ENCODE measurements at regions not wholly inside any gene's neighbourhood (a gene's known extent, or its start where the extent isn't known, plus 50 kb on each side); places are given as distances from the start of the nearest gene placed in this dataset.

DNA sequence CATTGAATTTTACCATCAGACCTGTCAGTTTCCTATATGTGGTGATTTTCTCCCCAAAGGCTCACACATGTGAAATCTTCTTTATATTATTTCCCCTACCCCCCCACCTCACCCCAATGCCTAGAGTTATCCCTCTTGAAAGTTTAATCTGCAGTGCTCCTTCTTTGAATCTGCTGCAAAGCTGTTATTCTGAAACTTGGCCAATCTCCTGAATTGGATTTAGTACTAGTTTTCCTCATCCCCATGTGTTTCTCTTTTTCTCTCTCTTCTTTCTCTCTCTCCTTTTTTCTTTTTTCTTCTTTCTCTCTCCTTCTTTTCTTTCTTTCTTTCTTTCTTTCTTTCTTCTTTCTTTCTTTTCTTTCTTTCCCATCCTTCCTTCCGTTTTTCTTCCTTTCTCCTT is 886.2 kb downstream of the TYW1 start:
- H3K27ac ChIP-seq, result no peak overlapping the region
- H3K79me2 ChIP-seq (ENCODE audit: insufficient read depth, low read depth), result no peaks in the 10 kb centered on the region
- no peak overlapping the region for H2AFZ ChIP-seq (ENCODE audit: low read depth)
- TF ChIP-seq, protein P1, sequence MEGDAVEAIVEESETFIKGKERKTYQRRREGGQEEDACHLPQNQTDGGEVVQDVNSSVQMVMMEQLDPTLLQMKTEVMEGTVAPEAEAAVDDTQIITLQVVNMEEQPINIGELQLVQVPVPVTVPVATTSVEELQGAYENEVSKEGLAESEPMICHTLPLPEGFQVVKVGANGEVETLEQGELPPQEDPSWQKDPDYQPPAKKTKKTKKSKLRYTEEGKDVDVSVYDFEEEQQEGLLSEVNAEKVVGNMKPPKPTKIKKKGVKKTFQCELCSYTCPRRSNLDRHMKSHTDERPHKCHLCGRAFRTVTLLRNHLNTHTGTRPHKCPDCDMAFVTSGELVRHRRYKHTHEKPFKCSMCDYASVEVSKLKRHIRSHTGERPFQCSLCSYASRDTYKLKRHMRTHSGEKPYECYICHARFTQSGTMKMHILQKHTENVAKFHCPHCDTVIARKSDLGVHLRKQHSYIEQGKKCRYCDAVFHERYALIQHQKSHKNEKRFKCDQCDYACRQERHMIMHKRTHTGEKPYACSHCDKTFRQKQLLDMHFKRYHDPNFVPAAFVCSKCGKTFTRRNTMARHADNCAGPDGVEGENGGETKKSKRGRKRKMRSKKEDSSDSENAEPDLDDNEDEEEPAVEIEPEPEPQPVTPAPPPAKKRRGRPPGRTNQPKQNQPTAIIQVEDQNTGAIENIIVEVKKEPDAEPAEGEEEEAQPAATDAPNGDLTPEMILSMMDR (conservative IDR thresholded peaks at IDR 0.05; ENCODE audit: low read depth, low read length), result no peak
- no peaks in the 10 kb centered on the region for H4K20me1 ChIP-seq (ENCODE audit: insufficient read depth)
- H3K36me3 ChIP-seq (ENCODE audit: insufficient read depth), result no peaks in the 10 kb centered on the region
- H3K4me2 ChIP-seq, result no peak overlapping the region
- H3K4me3 ChIP-seq (IDR thresholded peaks at IDR 0.05; ENCODE audit: insufficient read depth, low read depth, low read length), result no peak overlapping the region
- H3K27me3 ChIP-seq (ENCODE audit: insufficient read depth, low read depth), result no peaks in the 10 kb centered on the region
- H3K4me1 ChIP-seq (ENCODE audit: low read depth, poor library complexity, severe bottlenecking), result no peaks in the 10 kb centered on the region
- H3K9ac ChIP-seq, result no peak overlapping the region

DNA sequence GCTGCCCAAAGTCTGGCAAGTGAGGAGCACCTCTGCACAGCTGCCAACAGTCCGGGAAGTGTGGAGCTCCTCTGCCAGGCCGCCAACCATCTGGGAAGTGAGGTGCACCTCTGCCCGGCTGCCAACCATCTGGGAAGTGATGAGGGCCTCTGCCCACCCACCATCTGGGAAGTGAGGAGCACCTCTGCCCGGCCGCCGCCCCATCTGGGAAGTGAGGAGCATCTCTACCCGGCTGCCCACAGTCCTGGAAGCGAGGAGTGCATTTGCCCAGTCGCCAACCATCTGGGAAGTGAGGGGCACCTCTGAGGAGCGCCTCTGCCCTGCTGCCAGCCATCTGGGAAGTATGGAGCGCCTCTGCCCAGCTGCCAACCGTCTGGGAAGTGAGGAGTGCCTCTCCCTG is 893.7 kb downstream of the TYW1 start:
- Histone ChIP-seq H3K9ac (no peak overlapping the region), H3K27me3 (ENCODE audit: insufficient read depth, low read depth) (no peaks in the 10 kb centered on the region)
- TF ChIP-seq, protein P1 (conservative IDR thresholded peaks at IDR 0.05; ENCODE audit: low read depth, low read length), result no peak

DNA sequence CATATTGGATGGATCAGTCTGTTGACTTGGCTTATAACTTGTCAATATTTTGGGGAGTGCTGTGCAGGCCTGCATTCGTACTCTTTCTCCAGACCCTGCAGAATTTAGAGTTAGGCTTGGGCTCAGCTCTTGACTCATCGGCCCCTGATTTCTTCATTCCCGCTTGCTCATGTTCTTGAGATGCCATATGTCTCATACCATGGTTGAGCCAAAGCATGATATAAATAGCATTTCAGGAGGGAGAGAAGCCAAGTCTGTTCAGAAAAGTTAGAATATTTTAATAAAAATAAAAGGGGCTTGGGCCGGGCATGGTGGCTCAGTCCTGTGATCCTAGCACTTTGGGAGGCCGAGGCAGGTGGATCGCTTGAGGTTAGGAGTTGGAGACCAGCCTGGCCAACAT is 898.1 kb downstream of the TYW1 start:
- Histone ChIP-seq H3K4me3 (IDR thresholded peaks at IDR 0.05; ENCODE audit: insufficient read depth, low read depth, low read length) (no peak overlapping the region), H3K36me3 (ENCODE audit: insufficient read depth) (no peaks in the 10 kb centered on the region), H3K27me3 (ENCODE audit: insufficient read depth, low read depth) (no peaks in the 10 kb centered on the region), H3K4me2 (no peak overlapping the region), H2AFZ (ENCODE audit: low read depth) (no peak overlapping the region), H3K9ac (no peak overlapping the region), H4K20me1 (ENCODE audit: insufficient read depth) (no peaks in the 10 kb centered on the region), H3K4me1 (ENCODE audit: low read depth, poor library complexity, severe bottlenecking) (no peaks in the 10 kb centered on the region), H3K79me2 (ENCODE audit: insufficient read depth, low read depth) (no peaks in the 10 kb centered on the region), H3K27ac (no peak overlapping the region)
- TF ChIP-seq, protein P1 (conservative IDR thresholded peaks at IDR 0.05; ENCODE audit: low read depth, low read length), result no peak

More for the DNA sequence above, 893.7 kb downstream of the TYW1 start:
- Histone ChIP-seq H3K4me3 (IDR thresholded peaks at IDR 0.05; ENCODE audit: insufficient read depth, low read depth, low read length) (no peak overlapping the region), H4K20me1 (ENCODE audit: insufficient read depth) (no peaks in the 10 kb centered on the region), H2AFZ (ENCODE audit: low read depth) (no peak overlapping the region), H3K27ac (no peak overlapping the region), H3K36me3 (ENCODE audit: insufficient read depth) (no peaks in the 10 kb centered on the region), H3K4me2 (no peak overlapping the region), H3K79me2 (ENCODE audit: insufficient read depth, low read depth) (no peaks in the 10 kb centered on the region), H3K4me1 (ENCODE audit: low read depth, poor library complexity, severe bottlenecking) (no peaks in the 10 kb centered on the region)

DNA sequence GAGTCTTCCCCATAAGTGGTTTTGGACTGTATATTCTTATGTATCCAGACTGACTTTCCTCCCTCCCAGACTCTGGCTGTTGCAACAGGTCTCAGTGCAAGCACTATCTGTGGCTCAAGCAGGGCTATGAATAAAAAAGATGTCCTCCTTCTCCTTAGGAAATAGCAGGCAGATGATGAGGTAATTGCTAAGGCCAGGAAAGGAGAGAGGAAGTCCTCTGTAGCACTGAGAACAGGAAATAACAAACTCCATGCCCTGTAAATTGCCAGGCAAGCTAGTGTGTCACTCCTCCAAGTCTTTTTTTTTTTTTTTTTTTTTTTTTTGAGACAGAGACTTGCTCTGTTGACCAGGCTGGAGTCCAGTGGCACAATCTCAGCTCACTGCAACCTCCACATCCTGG is 900.1 kb downstream of the TYW1 start:
- Histone ChIP-seq H3K27ac (no peak overlapping the region), H3K27me3 (ENCODE audit: insufficient read depth, low read depth) (no peaks in the 10 kb centered on the region), H3K9ac (no peak overlapping the region), H3K4me2 (no peak overlapping the region), H4K20me1 (ENCODE audit: insufficient read depth) (no peaks in the 10 kb centered on the region), H3K36me3 (ENCODE audit: insufficient read depth) (no peaks in the 10 kb centered on the region), H2AFZ (ENCODE audit: low read depth) (no peak overlapping the region), H3K4me1 (ENCODE audit: low read depth, poor library complexity, severe bottlenecking) (no peaks in the 10 kb centered on the region), H3K79me2 (ENCODE audit: insufficient read depth, low read depth) (no peaks in the 10 kb centered on the region), H3K4me3 (IDR thresholded peaks at IDR 0.05; ENCODE audit: insufficient read depth, low read depth, low read length) (no peak overlapping the region)
- TF ChIP-seq, protein P1 (conservative IDR thresholded peaks at IDR 0.05; ENCODE audit: low read depth, low read length), result no peak
